ENCODE measurements at regions not wholly inside any gene's neighbourhood (a gene's known extent, or its start where the extent isn't known, plus 50 kb on each side); places are given as distances from the start of the nearest gene placed in this dataset.

DNA sequence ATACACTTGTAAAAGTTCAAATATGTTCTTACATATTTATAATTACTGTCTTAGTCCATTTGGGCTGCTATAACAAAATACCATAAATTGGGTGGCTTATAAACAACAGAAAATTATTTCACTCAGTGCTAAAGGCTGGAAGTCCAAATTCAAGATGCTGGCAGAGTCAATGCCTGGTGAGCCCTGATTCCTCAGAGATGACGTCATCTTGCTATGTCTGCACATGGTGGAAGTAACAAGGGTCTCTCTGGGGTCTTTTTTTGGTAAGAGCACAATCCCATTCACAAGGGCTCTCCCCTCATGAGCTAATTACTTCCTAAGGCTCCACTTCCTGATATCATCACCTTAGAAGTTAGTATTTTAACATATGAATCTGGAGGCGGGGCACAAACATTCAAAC is 108.0 kb upstream of the DUSP10 start:
- peaks cover 15% of the 10 kb centered on the region for H3K9me3 Mint-ChIP-seq
- ChIA-PET CTCF (no interaction called here), POLR2A (no interaction called here)
- H3K27ac Mint-ChIP-seq = no peak overlapping the region
- H3K4me1 Mint-ChIP-seq = peaks cover 10% of the 10 kb centered on the region
- H3K4me3 Mint-ChIP-seq = no peak overlapping the region
- no peaks in the 10 kb centered on the region; the same call in 1 of the 2 replicates for H3K27me3 Mint-ChIP-seq (ENCODE audit: low read depth)
- ATAC-seq = no peak
- no peaks in the 10 kb centered on the region for H3K36me3 Mint-ChIP-seq
- no peak for DNase-seq (ENCODE audit: low spot score)
- TF ChIP-seq, protein P1, sequence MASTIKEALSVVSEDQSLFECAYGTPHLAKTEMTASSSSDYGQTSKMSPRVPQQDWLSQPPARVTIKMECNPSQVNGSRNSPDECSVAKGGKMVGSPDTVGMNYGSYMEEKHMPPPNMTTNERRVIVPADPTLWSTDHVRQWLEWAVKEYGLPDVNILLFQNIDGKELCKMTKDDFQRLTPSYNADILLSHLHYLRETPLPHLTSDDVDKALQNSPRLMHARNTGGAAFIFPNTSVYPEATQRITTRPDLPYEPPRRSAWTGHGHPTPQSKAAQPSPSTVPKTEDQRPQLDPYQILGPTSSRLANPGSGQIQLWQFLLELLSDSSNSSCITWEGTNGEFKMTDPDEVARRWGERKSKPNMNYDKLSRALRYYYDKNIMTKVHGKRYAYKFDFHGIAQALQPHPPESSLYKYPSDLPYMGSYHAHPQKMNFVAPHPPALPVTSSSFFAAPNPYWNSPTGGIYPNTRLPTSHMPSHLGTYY (CRISPR knock-in tag; IDR thresholded peaks at IDR 0.05) = no peak
- TF ChIP-seq CREM (CRISPR knock-in tag; IDR thresholded peaks at IDR 0.05) = no peak
- TF ChIP-seq, protein P2, sequence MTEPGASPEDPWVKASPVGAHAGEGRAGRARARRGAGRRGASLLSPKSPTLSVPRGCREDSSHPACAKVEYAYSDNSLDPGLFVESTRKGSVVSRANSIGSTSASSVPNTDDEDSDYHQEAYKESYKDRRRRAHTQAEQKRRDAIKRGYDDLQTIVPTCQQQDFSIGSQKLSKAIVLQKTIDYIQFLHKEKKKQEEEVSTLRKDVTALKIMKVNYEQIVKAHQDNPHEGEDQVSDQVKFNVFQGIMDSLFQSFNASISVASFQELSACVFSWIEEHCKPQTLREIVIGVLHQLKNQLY (CRISPR knock-in tag; IDR thresholded peaks at IDR 0.05) = no peak
- TF ChIP-seq FOXK1 (CRISPR knock-in tag; IDR thresholded peaks at IDR 0.05) = no peak
- TF ChIP-seq, protein P3, sequence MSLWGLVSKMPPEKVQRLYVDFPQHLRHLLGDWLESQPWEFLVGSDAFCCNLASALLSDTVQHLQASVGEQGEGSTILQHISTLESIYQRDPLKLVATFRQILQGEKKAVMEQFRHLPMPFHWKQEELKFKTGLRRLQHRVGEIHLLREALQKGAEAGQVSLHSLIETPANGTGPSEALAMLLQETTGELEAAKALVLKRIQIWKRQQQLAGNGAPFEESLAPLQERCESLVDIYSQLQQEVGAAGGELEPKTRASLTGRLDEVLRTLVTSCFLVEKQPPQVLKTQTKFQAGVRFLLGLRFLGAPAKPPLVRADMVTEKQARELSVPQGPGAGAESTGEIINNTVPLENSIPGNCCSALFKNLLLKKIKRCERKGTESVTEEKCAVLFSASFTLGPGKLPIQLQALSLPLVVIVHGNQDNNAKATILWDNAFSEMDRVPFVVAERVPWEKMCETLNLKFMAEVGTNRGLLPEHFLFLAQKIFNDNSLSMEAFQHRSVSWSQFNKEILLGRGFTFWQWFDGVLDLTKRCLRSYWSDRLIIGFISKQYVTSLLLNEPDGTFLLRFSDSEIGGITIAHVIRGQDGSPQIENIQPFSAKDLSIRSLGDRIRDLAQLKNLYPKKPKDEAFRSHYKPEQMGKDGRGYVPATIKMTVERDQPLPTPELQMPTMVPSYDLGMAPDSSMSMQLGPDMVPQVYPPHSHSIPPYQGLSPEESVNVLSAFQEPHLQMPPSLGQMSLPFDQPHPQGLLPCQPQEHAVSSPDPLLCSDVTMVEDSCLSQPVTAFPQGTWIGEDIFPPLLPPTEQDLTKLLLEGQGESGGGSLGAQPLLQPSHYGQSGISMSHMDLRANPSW (CRISPR knock-in tag; conservative IDR thresholded peaks at IDR 0.05; ENCODE audit: low read depth) = no peak
- TF ChIP-seq IRF2 (CRISPR knock-in tag; IDR thresholded peaks at IDR 0.05; ENCODE audit: borderline replicate concordance, low read depth) = no peak
- TF ChIP-seq, protein P4, sequence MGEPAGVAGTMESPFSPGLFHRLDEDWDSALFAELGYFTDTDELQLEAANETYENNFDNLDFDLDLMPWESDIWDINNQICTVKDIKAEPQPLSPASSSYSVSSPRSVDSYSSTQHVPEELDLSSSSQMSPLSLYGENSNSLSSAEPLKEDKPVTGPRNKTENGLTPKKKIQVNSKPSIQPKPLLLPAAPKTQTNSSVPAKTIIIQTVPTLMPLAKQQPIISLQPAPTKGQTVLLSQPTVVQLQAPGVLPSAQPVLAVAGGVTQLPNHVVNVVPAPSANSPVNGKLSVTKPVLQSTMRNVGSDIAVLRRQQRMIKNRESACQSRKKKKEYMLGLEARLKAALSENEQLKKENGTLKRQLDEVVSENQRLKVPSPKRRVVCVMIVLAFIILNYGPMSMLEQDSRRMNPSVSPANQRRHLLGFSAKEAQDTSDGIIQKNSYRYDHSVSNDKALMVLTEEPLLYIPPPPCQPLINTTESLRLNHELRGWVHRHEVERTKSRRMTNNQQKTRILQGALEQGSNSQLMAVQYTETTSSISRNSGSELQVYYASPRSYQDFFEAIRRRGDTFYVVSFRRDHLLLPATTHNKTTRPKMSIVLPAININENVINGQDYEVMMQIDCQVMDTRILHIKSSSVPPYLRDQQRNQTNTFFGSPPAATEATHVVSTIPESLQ (CRISPR knock-in tag; IDR thresholded peaks at IDR 0.05) = no peak

DNA sequence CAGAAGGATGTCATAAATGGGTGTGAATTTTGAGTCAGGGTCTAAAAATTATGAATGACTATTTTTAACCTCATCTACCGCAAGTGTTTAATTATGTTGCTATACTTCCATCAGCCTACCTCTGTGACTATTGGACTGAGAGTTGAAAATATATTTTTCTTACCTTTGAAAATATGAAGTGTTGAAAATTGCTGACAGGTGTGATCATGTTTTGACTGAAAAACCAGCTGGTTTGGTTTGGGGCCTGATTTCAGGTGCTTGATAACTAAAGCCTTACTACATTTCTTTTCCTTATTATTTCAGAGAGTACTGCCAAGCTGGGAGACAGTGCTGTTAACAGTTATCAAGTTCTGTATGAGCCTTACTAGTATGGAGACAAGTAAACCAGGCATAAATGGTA is 107.2 kb upstream of the DUSP10 start:
- Mint-ChIP-seq H3K36me3 (no peaks in the 10 kb centered on the region), H3K9me3 (peaks cover 15% of the 10 kb centered on the region), H3K4me1 (peaks cover 10% of the 10 kb centered on the region), H3K27me3 (ENCODE audit: low read depth) (no peaks in the 10 kb centered on the region; the same call in 1 of the 2 replicates), H3K4me3 (no peak overlapping the region), H3K27ac (no peak overlapping the region)
- POLR2A ChIA-PET = no interaction called here
- ATAC-seq = no peak
- CTCF ChIA-PET = no interaction called here
- DNase-seq (ENCODE audit: low spot score) = no peak
- TF ChIP-seq, protein P5, sequence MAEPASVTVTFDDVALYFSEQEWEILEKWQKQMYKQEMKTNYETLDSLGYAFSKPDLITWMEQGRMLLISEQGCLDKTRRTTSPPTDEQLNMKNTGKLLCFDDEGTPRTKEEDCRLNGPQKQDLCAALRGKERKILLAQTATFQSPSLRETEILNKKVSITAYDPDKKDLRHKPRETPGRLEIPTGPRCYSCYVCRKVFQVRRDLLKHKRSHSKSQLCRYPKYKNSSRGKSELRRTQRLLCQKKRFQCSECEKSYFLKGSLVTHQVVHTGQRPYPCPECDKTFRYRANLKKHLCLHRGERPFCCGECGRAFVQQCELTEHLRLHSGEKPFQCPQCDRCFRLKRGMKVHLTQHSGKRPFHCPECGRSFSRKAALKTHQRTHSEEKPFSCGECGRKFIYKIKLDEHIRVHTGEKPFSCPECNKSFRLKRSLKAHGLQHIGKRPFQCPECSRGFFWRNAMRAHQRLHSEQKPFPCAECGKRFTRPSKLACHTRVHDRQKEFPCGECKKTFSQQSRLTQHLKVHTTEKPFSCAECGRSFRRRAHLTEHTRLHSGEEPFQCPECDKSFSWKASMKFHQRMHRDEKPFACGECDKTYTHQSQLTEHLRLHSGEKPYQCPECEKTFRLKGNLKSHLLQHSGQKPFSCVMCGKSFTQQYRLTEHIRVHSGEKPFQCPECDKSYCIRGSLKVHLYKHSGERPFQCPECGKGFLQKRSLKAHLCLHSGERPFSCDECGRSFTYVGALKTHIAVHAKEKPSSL (CRISPR knock-in tag; conservative IDR thresholded peaks at IDR 0.05) = no peak
- TF ChIP-seq, protein P6, sequence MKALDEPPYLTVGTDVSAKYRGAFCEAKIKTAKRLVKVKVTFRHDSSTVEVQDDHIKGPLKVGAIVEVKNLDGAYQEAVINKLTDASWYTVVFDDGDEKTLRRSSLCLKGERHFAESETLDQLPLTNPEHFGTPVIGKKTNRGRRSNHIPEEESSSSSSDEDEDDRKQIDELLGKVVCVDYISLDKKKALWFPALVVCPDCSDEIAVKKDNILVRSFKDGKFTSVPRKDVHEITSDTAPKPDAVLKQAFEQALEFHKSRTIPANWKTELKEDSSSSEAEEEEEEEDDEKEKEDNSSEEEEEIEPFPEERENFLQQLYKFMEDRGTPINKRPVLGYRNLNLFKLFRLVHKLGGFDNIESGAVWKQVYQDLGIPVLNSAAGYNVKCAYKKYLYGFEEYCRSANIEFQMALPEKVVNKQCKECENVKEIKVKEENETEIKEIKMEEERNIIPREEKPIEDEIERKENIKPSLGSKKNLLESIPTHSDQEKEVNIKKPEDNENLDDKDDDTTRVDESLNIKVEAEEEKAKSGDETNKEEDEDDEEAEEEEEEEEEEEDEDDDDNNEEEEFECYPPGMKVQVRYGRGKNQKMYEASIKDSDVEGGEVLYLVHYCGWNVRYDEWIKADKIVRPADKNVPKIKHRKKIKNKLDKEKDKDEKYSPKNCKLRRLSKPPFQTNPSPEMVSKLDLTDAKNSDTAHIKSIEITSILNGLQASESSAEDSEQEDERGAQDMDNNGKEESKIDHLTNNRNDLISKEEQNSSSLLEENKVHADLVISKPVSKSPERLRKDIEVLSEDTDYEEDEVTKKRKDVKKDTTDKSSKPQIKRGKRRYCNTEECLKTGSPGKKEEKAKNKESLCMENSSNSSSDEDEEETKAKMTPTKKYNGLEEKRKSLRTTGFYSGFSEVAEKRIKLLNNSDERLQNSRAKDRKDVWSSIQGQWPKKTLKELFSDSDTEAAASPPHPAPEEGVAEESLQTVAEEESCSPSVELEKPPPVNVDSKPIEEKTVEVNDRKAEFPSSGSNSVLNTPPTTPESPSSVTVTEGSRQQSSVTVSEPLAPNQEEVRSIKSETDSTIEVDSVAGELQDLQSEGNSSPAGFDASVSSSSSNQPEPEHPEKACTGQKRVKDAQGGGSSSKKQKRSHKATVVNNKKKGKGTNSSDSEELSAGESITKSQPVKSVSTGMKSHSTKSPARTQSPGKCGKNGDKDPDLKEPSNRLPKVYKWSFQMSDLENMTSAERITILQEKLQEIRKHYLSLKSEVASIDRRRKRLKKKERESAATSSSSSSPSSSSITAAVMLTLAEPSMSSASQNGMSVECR (CRISPR knock-in tag; IDR thresholded peaks at IDR 0.05; ENCODE audit: borderline replicate concordance) = no peak
- TF ChIP-seq TEAD1 (CRISPR knock-in tag; IDR thresholded peaks at IDR 0.05) (no peak), RORB (CRISPR knock-in tag; IDR thresholded peaks at IDR 0.05) (no peak), ZNF671 (CRISPR knock-in tag; IDR thresholded peaks at IDR 0.05) (no peak)
- TF ChIP-seq, protein P7, sequence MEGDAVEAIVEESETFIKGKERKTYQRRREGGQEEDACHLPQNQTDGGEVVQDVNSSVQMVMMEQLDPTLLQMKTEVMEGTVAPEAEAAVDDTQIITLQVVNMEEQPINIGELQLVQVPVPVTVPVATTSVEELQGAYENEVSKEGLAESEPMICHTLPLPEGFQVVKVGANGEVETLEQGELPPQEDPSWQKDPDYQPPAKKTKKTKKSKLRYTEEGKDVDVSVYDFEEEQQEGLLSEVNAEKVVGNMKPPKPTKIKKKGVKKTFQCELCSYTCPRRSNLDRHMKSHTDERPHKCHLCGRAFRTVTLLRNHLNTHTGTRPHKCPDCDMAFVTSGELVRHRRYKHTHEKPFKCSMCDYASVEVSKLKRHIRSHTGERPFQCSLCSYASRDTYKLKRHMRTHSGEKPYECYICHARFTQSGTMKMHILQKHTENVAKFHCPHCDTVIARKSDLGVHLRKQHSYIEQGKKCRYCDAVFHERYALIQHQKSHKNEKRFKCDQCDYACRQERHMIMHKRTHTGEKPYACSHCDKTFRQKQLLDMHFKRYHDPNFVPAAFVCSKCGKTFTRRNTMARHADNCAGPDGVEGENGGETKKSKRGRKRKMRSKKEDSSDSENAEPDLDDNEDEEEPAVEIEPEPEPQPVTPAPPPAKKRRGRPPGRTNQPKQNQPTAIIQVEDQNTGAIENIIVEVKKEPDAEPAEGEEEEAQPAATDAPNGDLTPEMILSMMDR (IDR thresholded peaks at IDR 0.05) = no peak
- TF ChIP-seq, protein P8, sequence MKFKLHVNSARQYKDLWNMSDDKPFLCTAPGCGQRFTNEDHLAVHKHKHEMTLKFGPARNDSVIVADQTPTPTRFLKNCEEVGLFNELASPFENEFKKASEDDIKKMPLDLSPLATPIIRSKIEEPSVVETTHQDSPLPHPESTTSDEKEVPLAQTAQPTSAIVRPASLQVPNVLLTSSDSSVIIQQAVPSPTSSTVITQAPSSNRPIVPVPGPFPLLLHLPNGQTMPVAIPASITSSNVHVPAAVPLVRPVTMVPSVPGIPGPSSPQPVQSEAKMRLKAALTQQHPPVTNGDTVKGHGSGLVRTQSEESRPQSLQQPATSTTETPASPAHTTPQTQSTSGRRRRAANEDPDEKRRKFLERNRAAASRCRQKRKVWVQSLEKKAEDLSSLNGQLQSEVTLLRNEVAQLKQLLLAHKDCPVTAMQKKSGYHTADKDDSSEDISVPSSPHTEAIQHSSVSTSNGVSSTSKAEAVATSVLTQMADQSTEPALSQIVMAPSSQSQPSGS (CRISPR knock-in tag; IDR thresholded peaks at IDR 0.05; ENCODE audit: borderline replicate concordance, low read depth) = no peak

Measured in WTC11 (cell line).